ENCODE measurements at regions not wholly inside any gene's neighbourhood (a gene's known extent, or its start where the extent isn't known, plus 50 kb on each side); places are given as distances from the start of the nearest gene placed in this dataset.

GRCh38 chr6:98477231-98477630 is 357.1 kb upstream of the POU3F2 start:
- H3K9ac ChIP-seq (ENCODE audit: low read length): no peak overlapping the region
- no peaks in the 10 kb centered on the region for H3F3A ChIP-seq (ENCODE audit: insufficient read depth, low read length)
- no peaks in the 10 kb centered on the region for H3K79me2 ChIP-seq (ENCODE audit: low read length)
- H3K9me2 ChIP-seq (replicated peaks; ENCODE audit: insufficient read depth, low read length): no peaks in the 10 kb centered on the region
- H3K4me3 ChIP-seq (ENCODE audit: low read length): no peak overlapping the region
- no peaks in the 10 kb centered on the region for H3K4me1 ChIP-seq (ENCODE audit: low read length)
- H4K20me1 ChIP-seq (ENCODE audit: insufficient read depth, low read length): no peaks in the 10 kb centered on the region
- H3K36me3 ChIP-seq (replicated peaks; ENCODE audit: insufficient read depth, low read length): no peaks in the 10 kb centered on the region
- no peaks in the 10 kb centered on the region for H3K27me3 ChIP-seq (replicated peaks; ENCODE audit: insufficient read depth, low read length)
- no peak for TF ChIP-seq EZH2 (optimal IDR thresholded peaks at IDR 0.05; ENCODE audit: low read depth, low read length)
- TF ChIP-seq EZH2phosphoT487 (IDR thresholded peaks at IDR 0.05; ENCODE audit: low read length): no peak
- H3K27ac ChIP-seq (ENCODE audit: low read length): no peak overlapping the region
- no peak for DNase-seq
- H2AFZ ChIP-seq (ENCODE audit: low read length): no peak overlapping the region
- H3K4me2 ChIP-seq (ENCODE audit: low read depth, low read length): no peak overlapping the region
- no peaks in the 10 kb centered on the region for H3K9me3 ChIP-seq (replicated peaks; ENCODE audit: insufficient read depth, low read length)

- Histone ChIP-seq H3K27ac (ENCODE audit: low read length) (no peak overlapping the region), H3K4me3 (ENCODE audit: low read length) (no peak overlapping the region), H3K27me3 (replicated peaks; ENCODE audit: insufficient read depth, low read length) (no peaks in the 10 kb centered on the region), H3K79me2 (ENCODE audit: low read length) (no peaks in the 10 kb centered on the region), H3K9me3 (replicated peaks; ENCODE audit: insufficient read depth, low read length) (no peaks in the 10 kb centered on the region), H3F3A (ENCODE audit: insufficient read depth, low read length) (no peaks in the 10 kb centered on the region), H3K4me2 (ENCODE audit: low read depth, low read length) (no peak overlapping the region), H3K9me2 (replicated peaks; ENCODE audit: insufficient read depth, low read length) (no peaks in the 10 kb centered on the region), H3K36me3 (replicated peaks; ENCODE audit: insufficient read depth, low read length) (no peaks in the 10 kb centered on the region), H4K20me1 (ENCODE audit: insufficient read depth, low read length) (no peaks in the 10 kb centered on the region), H2AFZ (ENCODE audit: low read length) (no peak overlapping the region), H3K9ac (ENCODE audit: low read length) (no peak overlapping the region), H3K4me1 (ENCODE audit: low read length) (no peaks in the 10 kb centered on the region)
- TF ChIP-seq EZH2 (optimal IDR thresholded peaks at IDR 0.05; ENCODE audit: low read depth, low read length) (no peak), CTCF (IDR thresholded peaks at IDR 0.05; ENCODE audit: low read length) (no peak), EZH2phosphoT487 (IDR thresholded peaks at IDR 0.05; ENCODE audit: low read length) (no peak)
- no peak for DNase-seq
Measured at GRCh38 chr6:98484696-98485095, 349.7 kb upstream of the POU3F2 start.

- no peak overlapping the region for H3K4me2 ChIP-seq (ENCODE audit: low read depth, low read length)
- no peak overlapping the region for H2AFZ ChIP-seq (ENCODE audit: low read length)
- no peaks in the 10 kb centered on the region for H3K9me3 ChIP-seq (replicated peaks; ENCODE audit: insufficient read depth, low read length)
Measured at GRCh38 chr6:98485593-98485992, 348.8 kb upstream of the POU3F2 start.

More at GRCh38 chr6:98485593-98485992, 348.8 kb upstream of the POU3F2 start:
- Histone ChIP-seq H3K27ac (ENCODE audit: low read length) (no peak overlapping the region), H3K4me1 (ENCODE audit: low read length) (no peaks in the 10 kb centered on the region), H3K9ac (ENCODE audit: low read length) (no peak overlapping the region), H3F3A (ENCODE audit: insufficient read depth, low read length) (no peaks in the 10 kb centered on the region), H3K79me2 (ENCODE audit: low read length) (no peaks in the 10 kb centered on the region), H3K27me3 (replicated peaks; ENCODE audit: insufficient read depth, low read length) (no peaks in the 10 kb centered on the region), H4K20me1 (ENCODE audit: insufficient read depth, low read length) (no peaks in the 10 kb centered on the region), H3K9me2 (replicated peaks; ENCODE audit: insufficient read depth, low read length) (no peaks in the 10 kb centered on the region), H3K4me3 (ENCODE audit: low read length) (no peak overlapping the region), H3K36me3 (replicated peaks; ENCODE audit: insufficient read depth, low read length) (no peaks in the 10 kb centered on the region)
- no peak for DNase-seq
- TF ChIP-seq CTCF (IDR thresholded peaks at IDR 0.05; ENCODE audit: low read length) (no peak), EZH2 (optimal IDR thresholded peaks at IDR 0.05; ENCODE audit: low read depth, low read length) (no peak), EZH2phosphoT487 (IDR thresholded peaks at IDR 0.05; ENCODE audit: low read length) (no peak)

All from MM.1S (cell line).